Adrenal gland (tissue), 9 donors: ENCODE measurements at regions not wholly inside any gene's neighbourhood (a gene's known extent, or its start where the extent isn't known, plus 50 kb on each side); places are given as distances from the start of the nearest gene placed in this dataset.

Experiments
- DNase-seq, 7 donors: peaks; one replicate each; pipeline ENCODE4 v3.0.0-alpha.2; 2019 to 2020
- H3K27ac ChIP-seq, 5 donors: fragments of 200-600 bp; sonication (generic) in 4 of 5; 1 replicate in 3 of 5; 2 replicates in 2 of 5; pipeline versions ENCODE4 v1.5.1 to v1.8.0; 2016 to 2020; ENCODE audit warnings: mild to moderate bottlenecking in 1 of 5
- H3K27me3 ChIP-seq: fragments of 200-600 bp; 2 replicates; pipeline ENCODE4 v1.8.0; 2021
- H3K36me3 ChIP-seq, 2 donors: fragments of 200-600 bp; replicated peaks in 1 of 2; 1 replicate in 1 of 2; 2 replicates in 1 of 2; pipeline versions ENCODE4 v1.5.1 to v1.8.0; 2018 to 2022
- H3K4me1 ChIP-seq, 2 donors: fragments of 200-600 bp; replicated peaks in 1 of 2; 1 replicate in 1 of 2; 2 replicates in 1 of 2; pipeline versions ENCODE4 v1.5.1 to v1.8.0; 2018 to 2021
- H3K4me3 ChIP-seq, 4 donors: fragments of 200-600 bp; sonication (generic) in 3 of 4; one replicate each; pipeline ENCODE4 v1.5.1; 2016 to 2018
- H3K9me3 ChIP-seq, 3 donors: fragments of 200-600 bp; sonication (generic) in 1 of 3; replicated peaks in 1 of 3; 1 replicate in 2 of 3; 2 replicates in 1 of 3; pipeline versions ENCODE4 v1.5.1 to v1.8.0; 2016 to 2021
- POLR2A ChIP-seq, 2 donors: fragments of 450-650 bp; IDR thresholded peaks; one replicate each; pipeline ENCODE4 v1.6.1; 2017; ENCODE audit warnings: antibody characterized with exemption in 2 of 2, mild to moderate bottlenecking in 2 of 2, moderate library complexity in 1 of 2
- WGBS, 4 donors: extraction: QIAGEN DNeasy Blood & Tissue Kit in 2 of 4; methylation state at CpG; one replicate each; pipeline versions ENCODE4 v1.1.5 to v1.1.7; 2013 to 2017; 5-methylcytosine and 5-hydroxymethylcytosine counted together
- intact Hi-C, 2 donors: fragments of 100-400 bp; cut with DNase I; formaldehyde crosslinking; loops; one replicate each; pipeline versions ENCODE4 v1.14.1 to v1.15.0; 2022 to 2023
- TF ChIP-seq, protein P1 (sequence below), 6 experiments: fragments of 450-650 bp in 4 of 6; fragments of 200-600 bp in 2 of 6; sonication (generic) in 1 of 6; IDR thresholded peaks; 1 replicate in 5 of 6; 2 replicates in 1 of 6; pipeline versions ENCODE4 v1.5.1 to v1.8.0; 2016 to 2021; ENCODE audit warnings: antibody characterized with exemption in 6 of 6, mild to moderate bottlenecking in 2 of 6, moderate library complexity in 1 of 6
- donor health status: healthy with polysubstance abuse.
- donor health status: Bipolar disorder and iron deficiency.
- donor health status: DM: yes; HTN: yes; CAD: no.
- donor health status: DM: no; HTN: no; CAD: no.
- donor health status: DM: no; HTN: no; CAD: no.

DNA sequence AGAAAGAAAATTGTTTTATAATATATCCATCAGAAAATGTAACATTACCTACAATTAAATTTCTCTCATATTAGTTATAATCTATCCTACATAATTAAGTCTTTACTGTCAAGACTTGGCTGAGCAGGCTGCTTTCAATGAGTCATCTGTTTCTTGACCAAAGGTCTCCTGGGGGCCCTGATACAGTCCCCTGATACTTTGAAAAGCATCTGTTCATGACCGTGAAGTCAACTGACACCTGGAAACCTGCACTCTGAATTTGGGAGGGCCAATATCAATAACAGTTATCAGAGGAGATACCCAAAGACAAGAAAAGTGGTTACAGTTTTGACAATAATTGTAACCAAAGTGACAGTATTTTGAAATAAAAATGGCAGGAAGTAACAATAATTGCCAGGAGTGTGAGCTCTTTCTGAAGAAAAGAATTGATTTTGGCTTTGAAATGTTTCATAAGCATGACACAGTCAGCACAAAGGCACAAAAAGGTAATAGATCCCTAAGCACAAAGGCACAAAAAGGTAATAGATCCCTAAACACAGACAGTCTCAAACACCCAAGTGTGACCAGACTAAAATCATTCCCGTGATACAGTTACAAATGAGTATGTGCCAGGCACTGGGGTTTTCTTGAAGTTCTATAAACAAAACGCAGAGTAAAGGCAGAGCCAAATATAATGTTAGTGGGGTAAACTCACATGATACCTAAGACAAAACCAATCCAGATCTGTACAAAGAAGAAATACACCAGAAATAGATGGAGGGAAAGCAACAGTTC lies 260.7 kb downstream of the PLOD2 start:
- H3K27ac ChIP-seq, result no peak overlapping the region
- intact Hi-C loops, result no loop called here
- no peak overlapping the region for H3K4me3 ChIP-seq
- H3K9me3 ChIP-seq, result no peaks in the 10 kb centered on the region
- no peaks in the 10 kb centered on the region for H3K4me1 ChIP-seq
- H3K36me3 ChIP-seq, result no peaks in the 10 kb centered on the region
- 44 to 86% (median 79%) methylated on average over 3 of the region's 3 CpGs for whole genome bisulfite sequencing, 4 donors
- no peaks in the 10 kb centered on the region for H3K27me3 ChIP-seq
- no peak for TF ChIP-seq POLR2A (IDR thresholded peaks at IDR 0.05)
- TF ChIP-seq, protein P1, sequence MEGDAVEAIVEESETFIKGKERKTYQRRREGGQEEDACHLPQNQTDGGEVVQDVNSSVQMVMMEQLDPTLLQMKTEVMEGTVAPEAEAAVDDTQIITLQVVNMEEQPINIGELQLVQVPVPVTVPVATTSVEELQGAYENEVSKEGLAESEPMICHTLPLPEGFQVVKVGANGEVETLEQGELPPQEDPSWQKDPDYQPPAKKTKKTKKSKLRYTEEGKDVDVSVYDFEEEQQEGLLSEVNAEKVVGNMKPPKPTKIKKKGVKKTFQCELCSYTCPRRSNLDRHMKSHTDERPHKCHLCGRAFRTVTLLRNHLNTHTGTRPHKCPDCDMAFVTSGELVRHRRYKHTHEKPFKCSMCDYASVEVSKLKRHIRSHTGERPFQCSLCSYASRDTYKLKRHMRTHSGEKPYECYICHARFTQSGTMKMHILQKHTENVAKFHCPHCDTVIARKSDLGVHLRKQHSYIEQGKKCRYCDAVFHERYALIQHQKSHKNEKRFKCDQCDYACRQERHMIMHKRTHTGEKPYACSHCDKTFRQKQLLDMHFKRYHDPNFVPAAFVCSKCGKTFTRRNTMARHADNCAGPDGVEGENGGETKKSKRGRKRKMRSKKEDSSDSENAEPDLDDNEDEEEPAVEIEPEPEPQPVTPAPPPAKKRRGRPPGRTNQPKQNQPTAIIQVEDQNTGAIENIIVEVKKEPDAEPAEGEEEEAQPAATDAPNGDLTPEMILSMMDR (IDR thresholded peaks at IDR 0.05), result no peak
- DNase-seq, result no peak

- H3K4me3 ChIP-seq, result no peak overlapping the region
- no peak overlapping the region for H3K27ac ChIP-seq
- no peaks in the 10 kb centered on the region for H3K4me1 ChIP-seq
- no peaks in the 10 kb centered on the region for H3K9me3 ChIP-seq
- H3K36me3 ChIP-seq, result no peaks in the 10 kb centered on the region
- no peak for DNase-seq
- intact Hi-C loops, result no loop called here
- H3K27me3 ChIP-seq, result no peaks in the 10 kb centered on the region
- WGBS, 4 donors, result 0 to 95% (median 41%) methylated on average over 1 of the region's 1 CpG
- TF ChIP-seq POLR2A (IDR thresholded peaks at IDR 0.05), result no peak
- TF ChIP-seq, protein P1 (IDR thresholded peaks at IDR 0.05), result no peak
Measured at GRCh38 chr3:145902166-145902565, 258.8 kb downstream of the PLOD2 start.

GRCh38 chr3:145903472-145904013 lies 257.4 kb downstream of the PLOD2 start:
- no peak for DNase-seq
- TF ChIP-seq POLR2A (IDR thresholded peaks at IDR 0.05), result no peak
- TF ChIP-seq, protein P1 (IDR thresholded peaks at IDR 0.05), result no peak
- Histone ChIP-seq H3K36me3 (no peaks in the 10 kb centered on the region), H3K27ac (no peak overlapping the region), H3K27me3 (no peaks in the 10 kb centered on the region), H3K9me3 (no peaks in the 10 kb centered on the region), H3K4me1 (no peaks in the 10 kb centered on the region), H3K4me3 (no peak overlapping the region)
- WGBS, 4 donors, result 85 to 91% (median 89%) methylated on average over 9 to 12 of the region's 12 CpGs
- intact Hi-C loops, result no loop called here

DNA sequence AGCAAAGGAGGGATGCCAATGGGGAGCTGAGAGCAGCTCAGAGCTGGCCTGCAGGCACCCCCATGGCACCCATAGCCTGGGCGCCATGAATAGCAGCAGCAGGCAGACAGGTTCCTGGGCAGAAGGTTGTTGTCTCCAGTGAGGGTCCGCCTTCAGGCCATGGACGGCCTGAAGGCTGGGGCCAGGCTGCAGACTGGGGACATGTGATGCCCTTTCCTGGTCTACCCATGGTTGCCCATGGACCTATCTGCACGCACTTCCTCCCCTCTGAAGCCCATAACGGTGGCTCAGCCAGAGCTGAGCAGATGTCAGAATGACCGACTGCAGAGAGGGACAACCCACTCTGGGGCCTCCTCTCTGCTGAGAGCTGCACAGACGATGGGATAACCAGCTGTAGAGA lies 256.8 kb downstream of the PLOD2 start:
- intact Hi-C loops, result no loop called here
- 80 to 95% (median 84%) methylated on average over 2 to 7 of the region's 7 CpGs for WGBS, 4 donors
- TF ChIP-seq, protein P1 (IDR thresholded peaks at IDR 0.05), result no peak
- no peak for TF ChIP-seq POLR2A (IDR thresholded peaks at IDR 0.05)
- Histone ChIP-seq H3K4me3 (no peak overlapping the region), H3K9me3 (no peaks in the 10 kb centered on the region), H3K27me3 (no peaks in the 10 kb centered on the region), H3K36me3 (no peaks in the 10 kb centered on the region), H3K4me1 (no peaks in the 10 kb centered on the region), H3K27ac (no peak overlapping the region)
- no peak for DNase-seq
